ENCODE measurements at regions not wholly inside any gene's neighbourhood (a gene's known extent, or its start where the extent isn't known, plus 50 kb on each side); places are given as distances from the start of the nearest gene placed in this dataset.

DNA sequence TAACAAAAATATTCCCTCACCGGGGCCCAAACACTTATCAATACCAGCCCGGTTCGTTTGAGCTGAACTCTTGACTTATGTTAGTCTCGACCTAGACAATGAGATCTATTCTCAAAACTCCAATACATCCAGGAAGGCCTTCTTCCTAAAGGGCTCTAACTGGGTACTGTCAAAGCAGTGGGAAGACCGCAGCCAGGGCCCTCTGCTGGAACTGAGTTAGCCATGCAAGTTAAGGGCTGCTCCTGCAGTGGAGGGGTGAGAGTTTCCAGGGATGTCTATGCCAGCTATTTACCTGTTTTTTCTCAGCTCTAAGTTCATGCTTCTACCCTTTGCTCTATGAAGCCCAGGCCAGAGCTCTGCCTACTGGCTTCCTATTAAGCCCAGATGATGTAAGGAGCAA lies 348.8 kb downstream of the GXYLT1 start:
- no peaks in the 10 kb centered on the region for H3K9me3 ChIP-seq (ENCODE audit: control insufficient read depth, insufficient read depth, low read length)
- H3K9me2 ChIP-seq (replicated peaks; ENCODE audit: control insufficient read depth, low read length) = no peaks in the 10 kb centered on the region
- no peaks in the 10 kb centered on the region for H3K4me1 ChIP-seq (ENCODE audit: control insufficient read depth, low read length)
- no peaks in the 10 kb centered on the region for H3K79me2 ChIP-seq (ENCODE audit: control insufficient read depth, low read length)
- H4K20me1 ChIP-seq (ENCODE audit: control insufficient read depth, insufficient read depth, low read depth, low read length) = no peaks in the 10 kb centered on the region
- no peaks in the 10 kb centered on the region for H3K27me3 ChIP-seq (ENCODE audit: control insufficient read depth, low read length)
- no peaks in the 10 kb centered on the region for H3K36me3 ChIP-seq (ENCODE audit: control insufficient read depth, low read length)
- H3K4me3 ChIP-seq (ENCODE audit: low read length) = no peak overlapping the region
- no peaks in the 10 kb centered on the region for H3F3A ChIP-seq (ENCODE audit: control insufficient read depth, insufficient read depth)
- no peak overlapping the region for H3K4me2 ChIP-seq (ENCODE audit: low read length)
- TF ChIP-seq, protein P1, sequence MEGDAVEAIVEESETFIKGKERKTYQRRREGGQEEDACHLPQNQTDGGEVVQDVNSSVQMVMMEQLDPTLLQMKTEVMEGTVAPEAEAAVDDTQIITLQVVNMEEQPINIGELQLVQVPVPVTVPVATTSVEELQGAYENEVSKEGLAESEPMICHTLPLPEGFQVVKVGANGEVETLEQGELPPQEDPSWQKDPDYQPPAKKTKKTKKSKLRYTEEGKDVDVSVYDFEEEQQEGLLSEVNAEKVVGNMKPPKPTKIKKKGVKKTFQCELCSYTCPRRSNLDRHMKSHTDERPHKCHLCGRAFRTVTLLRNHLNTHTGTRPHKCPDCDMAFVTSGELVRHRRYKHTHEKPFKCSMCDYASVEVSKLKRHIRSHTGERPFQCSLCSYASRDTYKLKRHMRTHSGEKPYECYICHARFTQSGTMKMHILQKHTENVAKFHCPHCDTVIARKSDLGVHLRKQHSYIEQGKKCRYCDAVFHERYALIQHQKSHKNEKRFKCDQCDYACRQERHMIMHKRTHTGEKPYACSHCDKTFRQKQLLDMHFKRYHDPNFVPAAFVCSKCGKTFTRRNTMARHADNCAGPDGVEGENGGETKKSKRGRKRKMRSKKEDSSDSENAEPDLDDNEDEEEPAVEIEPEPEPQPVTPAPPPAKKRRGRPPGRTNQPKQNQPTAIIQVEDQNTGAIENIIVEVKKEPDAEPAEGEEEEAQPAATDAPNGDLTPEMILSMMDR (IDR thresholded peaks at IDR 0.05; ENCODE audit: low read depth, low read length, poor library complexity, severe bottlenecking) = no peak
- TF ChIP-seq EZH2phosphoT487 (IDR thresholded peaks at IDR 0.05; ENCODE audit: borderline replicate concordance, low read length) = no peak
- H3K27ac ChIP-seq (ENCODE audit: low read depth, low read length) = no peak overlapping the region

DNA sequence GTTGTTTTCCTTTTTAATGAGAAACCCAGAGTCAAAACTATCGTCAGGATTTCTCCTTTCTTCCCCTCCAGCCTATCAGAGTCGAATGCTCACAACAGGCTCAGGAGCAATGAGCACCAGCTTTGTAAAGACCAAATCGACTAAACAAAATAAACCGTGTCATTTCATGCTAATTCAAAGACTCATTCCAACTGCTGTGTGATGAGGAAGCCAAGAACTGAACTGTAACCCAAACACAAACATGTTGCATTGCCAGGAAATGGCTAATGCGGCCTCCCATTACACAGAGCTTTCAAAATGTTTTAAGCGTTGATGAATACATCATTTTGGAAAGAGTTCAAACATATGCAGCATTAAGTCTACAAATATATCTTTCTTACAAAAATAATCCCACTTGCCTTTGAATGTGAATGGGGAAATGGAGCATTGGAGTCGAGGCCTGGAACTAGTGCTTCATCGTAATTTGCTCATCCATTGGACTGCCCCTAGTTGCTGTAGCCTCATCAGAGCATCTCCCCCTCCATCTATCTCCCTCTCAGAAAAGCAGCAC lies 349.5 kb downstream of the GXYLT1 start:
- Histone ChIP-seq H3K79me2 (ENCODE audit: control insufficient read depth, low read length) (no peaks in the 10 kb centered on the region), H3F3A (ENCODE audit: control insufficient read depth, insufficient read depth) (no peaks in the 10 kb centered on the region), H3K9me3 (ENCODE audit: control insufficient read depth, insufficient read depth, low read length) (no peaks in the 10 kb centered on the region), H3K9me2 (replicated peaks; ENCODE audit: control insufficient read depth, low read length) (no peaks in the 10 kb centered on the region), H3K4me3 (ENCODE audit: low read length) (no peak overlapping the region), H3K4me1 (ENCODE audit: control insufficient read depth, low read length) (no peaks in the 10 kb centered on the region), H4K20me1 (ENCODE audit: control insufficient read depth, insufficient read depth, low read depth, low read length) (no peaks in the 10 kb centered on the region), H3K4me2 (ENCODE audit: low read length) (no peak overlapping the region), H3K27me3 (ENCODE audit: control insufficient read depth, low read length) (no peaks in the 10 kb centered on the region), H3K36me3 (ENCODE audit: control insufficient read depth, low read length) (no peaks in the 10 kb centered on the region), H3K27ac (ENCODE audit: low read depth, low read length) (no peak overlapping the region)
- TF ChIP-seq, protein P1 (IDR thresholded peaks at IDR 0.05; ENCODE audit: low read depth, low read length, poor library complexity, severe bottlenecking) = no peak
- TF ChIP-seq EZH2phosphoT487 (IDR thresholded peaks at IDR 0.05; ENCODE audit: borderline replicate concordance, low read length) = no peak

DNA sequence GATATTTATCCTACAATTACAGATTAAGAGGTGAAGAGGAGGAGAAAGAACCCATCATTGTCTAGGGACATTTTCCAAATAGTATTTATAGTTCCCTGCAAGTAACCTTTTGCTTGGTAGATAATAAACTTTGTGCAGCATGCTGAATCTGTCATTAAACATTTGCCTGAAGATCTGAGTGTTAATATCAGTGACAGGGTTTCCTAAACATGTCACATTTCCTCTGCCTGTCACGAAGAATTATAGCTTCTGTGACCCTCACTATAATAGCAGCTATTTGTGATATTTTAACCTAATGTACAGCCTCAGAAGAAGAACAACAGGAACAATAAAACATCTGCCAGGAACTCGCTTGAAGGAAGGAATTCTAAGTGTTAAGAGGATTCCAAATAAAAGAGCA lies 350.3 kb downstream of the GXYLT1 start:
- no peaks in the 10 kb centered on the region for H3F3A ChIP-seq (ENCODE audit: control insufficient read depth, insufficient read depth)
- no peaks in the 10 kb centered on the region for H3K9me3 ChIP-seq (ENCODE audit: control insufficient read depth, insufficient read depth, low read length)
- no peaks in the 10 kb centered on the region for H4K20me1 ChIP-seq (ENCODE audit: control insufficient read depth, insufficient read depth, low read depth, low read length)
- H3K9me2 ChIP-seq (replicated peaks; ENCODE audit: control insufficient read depth, low read length) = no peaks in the 10 kb centered on the region
- H3K4me2 ChIP-seq (ENCODE audit: low read length) = no peak overlapping the region
- no peaks in the 10 kb centered on the region for H3K36me3 ChIP-seq (ENCODE audit: control insufficient read depth, low read length)
- no peaks in the 10 kb centered on the region for H3K27me3 ChIP-seq (ENCODE audit: control insufficient read depth, low read length)
- TF ChIP-seq EZH2phosphoT487 (IDR thresholded peaks at IDR 0.05; ENCODE audit: borderline replicate concordance, low read length) = no peak
- TF ChIP-seq, protein P1 (IDR thresholded peaks at IDR 0.05; ENCODE audit: low read depth, low read length, poor library complexity, severe bottlenecking) = no peak
- no peak overlapping the region for H3K4me3 ChIP-seq (ENCODE audit: low read length)
- no peaks in the 10 kb centered on the region for H3K79me2 ChIP-seq (ENCODE audit: control insufficient read depth, low read length)
- no peaks in the 10 kb centered on the region for H3K4me1 ChIP-seq (ENCODE audit: control insufficient read depth, low read length)
- no peak overlapping the region for H3K27ac ChIP-seq (ENCODE audit: low read depth, low read length)

Measured in DOHH2 (cell line).